ENCODE measurements at regions not wholly inside any gene's neighbourhood (a gene's known extent, or its start where the extent isn't known, plus 50 kb on each side); places are given as distances from the start of the nearest gene placed in this dataset.
A peak's percentile ranks its signal among the peaks of the same experiment; 100 is the strongest.

- DNase-seq = no peak
Observed at GRCh38 chr4:11805842-11806241, 377.1 kb upstream of the HS3ST1 start.

GRCh38 chr4:11801466-11802446, 373.1 kb upstream of the HS3ST1 start:
- DNase-seq = no peak

- no peak for DNase-seq
Observed at GRCh38 chr4:11799196-11799595, 370.5 kb upstream of the HS3ST1 start.

GRCh38 chr4:11791797-11792196, 363.1 kb upstream of the HS3ST1 start:
- no peak for DNase-seq

GRCh38 chr4:11790230-11790629, 361.5 kb upstream of the HS3ST1 start:
- DNase-seq = no peak

GRCh38 chr4:11783588-11783987, 354.9 kb upstream of the HS3ST1 start:
- no peak for DNase-seq

- no peak for DNase-seq
Observed at GRCh38 chr4:11782859-11783258, 354.2 kb upstream of the HS3ST1 start.

GRCh38 chr4:11777447-11777846, 348.8 kb upstream of the HS3ST1 start:
- DNase-seq = no peak

GRCh38 chr4:11774346-11774745, 345.7 kb upstream of the HS3ST1 start:
- no peak for DNase-seq

- DNase-seq = no peak
Observed at GRCh38 chr4:11773798-11774197, 345.1 kb upstream of the HS3ST1 start.

GRCh38 chr4:11769434-11769833, 340.7 kb upstream of the HS3ST1 start:
- DNase-seq = no peak

GRCh38 chr4:11768251-11768972, 339.7 kb upstream of the HS3ST1 start:
- no peak for DNase-seq

GRCh38 chr4:11765849-11766453, 337.3 kb upstream of the HS3ST1 start:
- peak in 1 of 2 experiments; percentile 8 for DNase-seq

- no peak for DNase-seq
Observed at GRCh38 chr4:11748164-11748872, 319.6 kb upstream of the HS3ST1 start.

- no peak for DNase-seq
Observed at GRCh38 chr4:11746734-11747133, 318.0 kb upstream of the HS3ST1 start.

GRCh38 chr4:11743976-11744375, 315.3 kb upstream of the HS3ST1 start:
- DNase-seq = no peak

GRCh38 chr4:11743236-11743635, 314.5 kb upstream of the HS3ST1 start:
- DNase-seq = no peak

GRCh38 chr4:11741190-11741652, 312.5 kb upstream of the HS3ST1 start:
- no peak for DNase-seq

- DNase-seq = no peak
Observed at GRCh38 chr4:11739992-11740391, 311.3 kb upstream of the HS3ST1 start.

GRCh38 chr4:11736978-11737377, 308.3 kb upstream of the HS3ST1 start:
- no peak for DNase-seq

- DNase-seq = no peak
Observed at GRCh38 chr4:11735651-11736050, 307.0 kb upstream of the HS3ST1 start.

GRCh38 chr4:11732155-11732554, 303.5 kb upstream of the HS3ST1 start:
- no peak for DNase-seq

- no peak for DNase-seq
Observed at GRCh38 chr4:11730545-11730944, 301.9 kb upstream of the HS3ST1 start.
